Panc1 (cell line): ENCODE measurements at regions not wholly inside any gene's neighbourhood (a gene's known extent, or its start where the extent isn't known, plus 50 kb on each side); places are given as distances from the start of the nearest gene placed in this dataset.

Experiments
- ATAC-seq: fragments of 200-7000 bp; cut with Tn5 transposase; 2 replicates; pipeline ENCODE4 v1.9.1; 2020; ENCODE audit warnings: mild to moderate bottlenecking, moderate library complexity
- BruUV-seq: library from RNA; stranded (reverse); fragments of 400-500 nt; replicated peaks from 2 replicates; lab custom pipeline; 2021; lab: Mats Ljungman, UMichigan
- CTCF ChIA-PET: fragments of 300-600 bp; sonication (Branson Sonifier 250); formaldehyde crosslinking; loops from one replicate; lab custom pipeline; 2022; ENCODE audit warnings: antibody characterized with exemption; lab: Charles Lee
- POLR2A ChIA-PET: fragments of 300-600 bp; sonication (Branson Sonifier 250); formaldehyde crosslinking; loops from one replicate; lab custom pipeline; 2022; ENCODE audit warnings: antibody characterized with exemption; lab: Charles Lee
- DNase-seq: peaks from one replicate; pipeline ENCODE4 v3.0.0-alpha.2; 2010; ENCODE audit warnings: low read depth, low spot score
- H3K27ac ChIP-seq: 2 replicates; pipeline ENCODE4 v1.5.1; 2011; ENCODE audit warnings: mild to moderate bottlenecking, low read length, inconsistent platforms
- H3K27me3 ChIP-seq: fragments of 200-500 bp; sonication (Bioruptor generic); 2 replicates; pipeline ENCODE4 v1.6.0; 2014; ENCODE audit warnings: low read length, inconsistent platforms; ENCODE audit not compliant: control insufficient read depth, insufficient read depth
- H3K36me3 ChIP-seq: fragments of 200-500 bp; sonication (Bioruptor generic); 2 replicates; pipeline ENCODE4 v1.5.1; 2014; ENCODE audit warnings: inconsistent platforms, mild to moderate bottlenecking, low read length, moderate library complexity; ENCODE audit not compliant: control insufficient read depth, insufficient read depth
- H3K4me1 ChIP-seq: 2 replicates; pipeline ENCODE4 v1.5.1; 2011; ENCODE audit warnings: inconsistent platforms, mild to moderate bottlenecking, low read length, moderate library complexity; ENCODE audit not compliant: control insufficient read depth, insufficient read depth
- H3K4me3 ChIP-seq, 2 experiments: 2 replicates each; pipeline ENCODE4 v1.5.1; 2011 to 2012; ENCODE audit warnings: low read depth in 2 of 2, low read length in 2 of 2, mild to moderate bottlenecking in 2 of 2, inconsistent platforms in 1 of 2, moderate library complexity in 1 of 2
- H3K9me3 ChIP-seq: fragments of 200-500 bp; sonication (Bioruptor generic); 2 replicates; pipeline ENCODE4 v1.5.1; 2014; ENCODE audit warnings: low read depth, mild to moderate bottlenecking, inconsistent platforms, low read length, moderate library complexity; ENCODE audit not compliant: control insufficient read depth, insufficient read depth
- POLR2AphosphoS5 ChIP-seq: IDR thresholded peaks from 2 replicates; pipeline ENCODE4 v1.6.1; 2012; ENCODE audit warnings: mild to moderate bottlenecking, low read depth, low read length, moderate library complexity
- SIN3A ChIP-seq: IDR thresholded peaks from 2 replicates; pipeline ENCODE4 v1.6.1; 2012; ENCODE audit warnings: low read depth, mild to moderate bottlenecking, low read length, moderate library complexity, borderline replicate concordance; ENCODE audit not compliant: insufficient read depth
- TCF7L2 ChIP-seq: IDR thresholded peaks from 2 replicates; pipeline ENCODE4 v1.6.1; 2011; ENCODE audit warnings: mild to moderate bottlenecking, low read depth, low read length, inconsistent platforms
- in situ Hi-C: cut with HindIII; loops from 2 replicates; pipeline ENCODE4 v1.10.0; 2016; ENCODE audit warnings: low sequenced_read_pairs, low pct_unique_long_range_greater_than_20kb
- intact Hi-C: fragments of 100-400 bp; cut with micrococcal nuclease; formaldehyde crosslinking; loops from one replicate; pipeline ENCODE4 v1.10.0; 2022; ENCODE audit not compliant: unreplicated experiment
- TF ChIP-seq, protein P1 (sequence below), 2 experiments: IDR thresholded peaks; 2 replicates each; pipeline ENCODE4 v1.6.1; 2011 to 2012; ENCODE audit warnings: low read depth in 2 of 2, control low read depth in 1 of 2, low read length in 1 of 2, mild to moderate bottlenecking in 1 of 2, moderate library complexity in 1 of 2; ENCODE audit not compliant: insufficient read depth in 1 of 2
- TF ChIP-seq, protein P2 (sequence below): fragments of 450-650 bp; IDR thresholded peaks from 2 replicates; pipeline ENCODE4 v1.5.1; 2017; ENCODE audit warnings: mild to moderate bottlenecking

DNA sequence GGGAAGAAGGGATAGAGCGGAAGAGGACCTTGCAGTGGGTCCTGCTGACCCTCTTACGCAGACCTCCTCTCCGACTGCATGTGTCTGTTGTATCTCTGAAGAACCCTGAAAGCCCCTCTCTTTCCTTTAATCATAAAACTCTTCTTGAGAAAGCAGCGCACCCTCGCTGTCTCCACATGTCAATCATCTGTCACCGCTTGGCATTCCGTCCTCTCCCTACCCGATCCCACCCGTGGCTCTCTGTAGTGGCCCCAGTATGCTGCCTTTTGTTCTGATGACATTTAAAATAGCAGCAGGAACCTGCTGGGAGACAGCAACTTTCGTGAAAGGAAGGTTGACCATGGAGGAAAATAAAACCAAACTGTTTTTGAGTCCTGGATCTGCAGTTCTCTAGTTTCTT, 582.9 kb upstream of the SALL3 start:
- DNase-seq (no peak), ATAC-seq (no peak)
- H3K27ac ChIP-seq, result no peak overlapping the region
- ChIA-PET CTCF (no interaction called here), POLR2A (no interaction called here)
- H3K27me3 ChIP-seq, result peaks cover 21% of the 10 kb centered on the region
- no peaks in the 10 kb centered on the region for H3K36me3 ChIP-seq
- in situ Hi-C loops (no loop called here), intact Hi-C loops (no loop called here)
- TF ChIP-seq, protein P1, sequence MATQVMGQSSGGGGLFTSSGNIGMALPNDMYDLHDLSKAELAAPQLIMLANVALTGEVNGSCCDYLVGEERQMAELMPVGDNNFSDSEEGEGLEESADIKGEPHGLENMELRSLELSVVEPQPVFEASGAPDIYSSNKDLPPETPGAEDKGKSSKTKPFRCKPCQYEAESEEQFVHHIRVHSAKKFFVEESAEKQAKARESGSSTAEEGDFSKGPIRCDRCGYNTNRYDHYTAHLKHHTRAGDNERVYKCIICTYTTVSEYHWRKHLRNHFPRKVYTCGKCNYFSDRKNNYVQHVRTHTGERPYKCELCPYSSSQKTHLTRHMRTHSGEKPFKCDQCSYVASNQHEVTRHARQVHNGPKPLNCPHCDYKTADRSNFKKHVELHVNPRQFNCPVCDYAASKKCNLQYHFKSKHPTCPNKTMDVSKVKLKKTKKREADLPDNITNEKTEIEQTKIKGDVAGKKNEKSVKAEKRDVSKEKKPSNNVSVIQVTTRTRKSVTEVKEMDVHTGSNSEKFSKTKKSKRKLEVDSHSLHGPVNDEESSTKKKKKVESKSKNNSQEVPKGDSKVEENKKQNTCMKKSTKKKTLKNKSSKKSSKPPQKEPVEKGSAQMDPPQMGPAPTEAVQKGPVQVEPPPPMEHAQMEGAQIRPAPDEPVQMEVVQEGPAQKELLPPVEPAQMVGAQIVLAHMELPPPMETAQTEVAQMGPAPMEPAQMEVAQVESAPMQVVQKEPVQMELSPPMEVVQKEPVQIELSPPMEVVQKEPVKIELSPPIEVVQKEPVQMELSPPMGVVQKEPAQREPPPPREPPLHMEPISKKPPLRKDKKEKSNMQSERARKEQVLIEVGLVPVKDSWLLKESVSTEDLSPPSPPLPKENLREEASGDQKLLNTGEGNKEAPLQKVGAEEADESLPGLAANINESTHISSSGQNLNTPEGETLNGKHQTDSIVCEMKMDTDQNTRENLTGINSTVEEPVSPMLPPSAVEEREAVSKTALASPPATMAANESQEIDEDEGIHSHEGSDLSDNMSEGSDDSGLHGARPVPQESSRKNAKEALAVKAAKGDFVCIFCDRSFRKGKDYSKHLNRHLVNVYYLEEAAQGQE (IDR thresholded peaks at IDR 0.05; ENCODE audit: insufficient read depth in 1 of 2, low read depth in 2 of 2, low read length in 1 of 2), result no peak
- TF ChIP-seq POLR2AphosphoS5 (no peak), SIN3A (no peak), TCF7L2 (no peak)
- TF ChIP-seq, protein P2, sequence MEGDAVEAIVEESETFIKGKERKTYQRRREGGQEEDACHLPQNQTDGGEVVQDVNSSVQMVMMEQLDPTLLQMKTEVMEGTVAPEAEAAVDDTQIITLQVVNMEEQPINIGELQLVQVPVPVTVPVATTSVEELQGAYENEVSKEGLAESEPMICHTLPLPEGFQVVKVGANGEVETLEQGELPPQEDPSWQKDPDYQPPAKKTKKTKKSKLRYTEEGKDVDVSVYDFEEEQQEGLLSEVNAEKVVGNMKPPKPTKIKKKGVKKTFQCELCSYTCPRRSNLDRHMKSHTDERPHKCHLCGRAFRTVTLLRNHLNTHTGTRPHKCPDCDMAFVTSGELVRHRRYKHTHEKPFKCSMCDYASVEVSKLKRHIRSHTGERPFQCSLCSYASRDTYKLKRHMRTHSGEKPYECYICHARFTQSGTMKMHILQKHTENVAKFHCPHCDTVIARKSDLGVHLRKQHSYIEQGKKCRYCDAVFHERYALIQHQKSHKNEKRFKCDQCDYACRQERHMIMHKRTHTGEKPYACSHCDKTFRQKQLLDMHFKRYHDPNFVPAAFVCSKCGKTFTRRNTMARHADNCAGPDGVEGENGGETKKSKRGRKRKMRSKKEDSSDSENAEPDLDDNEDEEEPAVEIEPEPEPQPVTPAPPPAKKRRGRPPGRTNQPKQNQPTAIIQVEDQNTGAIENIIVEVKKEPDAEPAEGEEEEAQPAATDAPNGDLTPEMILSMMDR, result no peak
- no peaks in the 10 kb centered on the region for H3K4me1 ChIP-seq
- no peak overlapping the region for H3K4me3 ChIP-seq
- no peaks in the 10 kb centered on the region for H3K9me3 ChIP-seq
- no TSS peak for BruUV-seq

DNA sequence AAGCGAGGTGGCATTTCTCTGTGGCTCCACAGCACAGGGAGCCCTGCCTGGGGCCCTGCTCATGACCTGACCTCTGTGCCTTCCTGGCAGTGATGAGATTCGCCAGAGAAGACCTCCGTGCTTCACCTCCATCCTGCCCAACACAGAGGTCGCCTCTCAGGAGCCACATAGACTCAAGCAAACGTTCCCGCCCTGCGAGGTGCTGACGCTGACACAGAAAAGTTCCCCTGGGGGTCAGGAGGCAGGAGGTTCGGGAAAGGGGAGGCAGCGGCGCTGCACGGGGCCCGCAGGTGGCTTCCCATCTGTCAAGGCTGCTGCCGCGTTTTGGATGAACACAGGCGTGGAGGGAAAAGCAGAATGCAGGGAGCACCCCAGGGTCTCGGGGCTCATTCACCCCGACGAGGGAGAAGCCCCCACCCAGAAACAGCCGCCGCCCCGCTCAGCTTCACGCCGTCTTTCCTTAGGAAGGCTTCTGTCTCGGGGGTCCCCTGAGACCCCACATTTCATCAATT, 579.6 kb upstream of the SALL3 start:
- no peak for DNase-seq
- Histone ChIP-seq H3K27ac (no peak overlapping the region), H3K4me3 (no peak overlapping the region), H3K4me1 (no peaks in the 10 kb centered on the region), H3K27me3 (peaks cover 20% of the 10 kb centered on the region), H3K36me3 (no peaks in the 10 kb centered on the region), H3K9me3 (no peaks in the 10 kb centered on the region)
- ATAC-seq, result no peak
- no peak for TF ChIP-seq SIN3A
- no peak for TF ChIP-seq POLR2AphosphoS5
- TF ChIP-seq TCF7L2, result no peak
- TF ChIP-seq, protein P2, result no peak
- TF ChIP-seq, protein P1 (IDR thresholded peaks at IDR 0.05; ENCODE audit: insufficient read depth in 1 of 2, low read depth in 2 of 2, low read length in 1 of 2), result no peak
- POLR2A ChIA-PET, result no interaction called here
- CTCF ChIA-PET, result no interaction called here
- BruUV-seq, result no TSS peak
- in situ Hi-C loops (no loop called here), intact Hi-C loops (no loop called here)
